ENCODE measurements at regions not wholly inside any gene's neighbourhood (a gene's known extent, or its start where the extent isn't known, plus 50 kb on each side); places are given as distances from the start of the nearest gene placed in this dataset.

DNA sequence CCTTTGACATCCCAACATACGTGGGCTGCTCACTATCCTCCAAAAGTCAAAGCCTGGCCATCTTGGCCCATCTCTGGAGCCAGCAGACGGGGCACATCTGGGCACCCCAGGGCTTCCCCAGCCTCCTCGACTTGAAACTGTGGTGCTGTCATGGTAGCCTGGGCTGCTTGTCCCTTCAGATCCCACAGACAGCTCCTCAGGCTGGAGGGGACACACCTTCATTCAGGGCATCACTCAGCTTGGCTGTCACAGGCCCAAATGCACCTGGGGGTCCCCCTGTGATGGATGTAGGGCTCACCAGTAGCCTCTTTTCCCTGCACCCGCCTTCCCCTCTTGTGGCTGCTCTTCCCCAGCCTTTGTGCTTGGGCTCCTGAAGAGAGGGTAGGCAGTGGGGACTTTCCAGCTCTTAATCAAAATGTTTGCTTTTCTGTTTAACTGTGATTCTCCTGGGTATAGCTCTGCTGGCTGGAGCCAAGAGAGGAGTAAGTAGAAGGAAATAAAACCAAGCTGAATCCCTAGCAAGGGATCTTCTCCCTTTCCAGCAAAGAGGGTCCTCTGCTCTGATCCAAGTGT lies 92.3 kb downstream of the GYPC start:
- no peak for DNase-seq (ENCODE audit: low read depth in 2 of 2)

DNA sequence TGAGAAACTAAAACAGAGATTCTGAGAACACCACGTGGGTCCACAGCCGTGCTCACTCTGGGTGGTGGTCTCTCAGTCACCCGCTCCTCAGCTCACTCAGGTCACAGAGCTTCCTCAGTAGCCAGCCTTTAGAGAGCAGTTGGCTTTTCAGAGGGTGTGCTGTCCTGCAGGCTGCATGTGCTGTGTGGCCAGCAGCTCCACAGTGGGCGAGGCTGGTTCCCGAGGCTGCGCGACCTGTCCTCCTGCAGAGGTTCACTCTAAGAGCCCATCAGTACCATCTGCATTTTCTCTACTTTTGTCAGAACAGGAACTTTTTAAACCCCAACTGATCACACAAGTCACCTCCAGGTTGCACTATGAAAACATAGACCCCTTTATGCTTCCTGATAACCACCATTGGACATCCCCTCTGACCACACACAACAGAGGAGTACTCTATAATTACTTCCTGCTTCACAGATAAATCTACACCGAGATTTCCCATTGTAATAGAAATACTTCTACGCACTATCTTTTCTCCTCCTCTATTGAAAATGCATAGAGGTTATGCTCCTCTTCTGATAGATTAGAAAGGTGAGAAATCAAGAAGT lies 93.1 kb downstream of the GYPC start:
- no peak for DNase-seq (ENCODE audit: low read depth in 2 of 2)

- DNase-seq (ENCODE audit: low read depth in 2 of 2), result no peak
Measured at GRCh38 chr2:126749537-126749936, 93.6 kb downstream of the GYPC start.

- no peak for DNase-seq (ENCODE audit: low read depth in 2 of 2)
Measured at GRCh38 chr2:126750506-126750905, 94.5 kb downstream of the GYPC start.

- DNase-seq (ENCODE audit: low read depth in 2 of 2), result no peak
Measured at GRCh38 chr2:126751477-126751876, 95.5 kb downstream of the GYPC start.

- DNase-seq (ENCODE audit: low read depth in 2 of 2), result no peak
Measured at GRCh38 chr2:126752876-126753275, 96.9 kb downstream of the GYPC start.

- no peak for DNase-seq (ENCODE audit: low read depth in 2 of 2)
Measured at GRCh38 chr2:126753501-126754212, 97.7 kb downstream of the GYPC start.

DNA sequence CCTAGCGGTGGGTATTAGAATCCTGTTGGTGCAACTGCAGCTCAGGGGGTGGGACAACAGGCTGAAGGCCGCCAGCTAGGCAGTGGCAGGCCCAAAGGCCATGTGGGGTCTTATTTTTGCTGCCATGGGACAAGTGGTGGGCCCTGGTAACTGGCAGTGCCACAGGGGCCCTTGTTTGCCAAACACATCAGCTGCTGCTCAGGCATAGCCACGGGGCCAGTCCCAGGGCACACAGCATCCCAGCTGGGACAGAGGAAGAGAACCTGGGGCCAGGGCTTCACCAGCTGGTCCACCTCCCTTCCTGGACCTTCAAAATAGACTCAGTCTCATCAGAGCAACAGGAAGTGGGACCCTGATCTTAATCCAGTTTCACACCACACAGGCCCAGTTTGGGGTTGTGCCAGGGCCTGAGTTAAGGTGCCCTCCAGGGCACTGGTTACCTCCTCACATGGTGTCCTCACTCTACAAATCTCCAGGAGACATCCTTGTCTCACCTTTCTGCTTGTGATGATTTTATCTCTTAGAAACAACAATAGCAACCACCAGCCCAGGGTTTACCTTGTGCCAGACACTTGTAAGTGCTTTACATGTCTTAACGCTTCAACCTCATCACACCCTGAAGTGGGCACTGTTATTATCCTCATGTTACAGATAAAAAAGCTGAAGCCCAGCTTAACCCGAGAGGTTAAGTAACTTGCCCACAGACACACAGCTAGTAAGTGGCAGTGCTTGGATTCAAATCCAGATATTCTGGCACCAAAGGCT lies 98.5 kb downstream of the GYPC start:
- no peak for DNase-seq (ENCODE audit: low read depth in 2 of 2)

GRCh38 chr2:126756125-126756524 lies 100.2 kb downstream of the GYPC start:
- DNase-seq (ENCODE audit: low read depth in 2 of 2), result no peak

DNA sequence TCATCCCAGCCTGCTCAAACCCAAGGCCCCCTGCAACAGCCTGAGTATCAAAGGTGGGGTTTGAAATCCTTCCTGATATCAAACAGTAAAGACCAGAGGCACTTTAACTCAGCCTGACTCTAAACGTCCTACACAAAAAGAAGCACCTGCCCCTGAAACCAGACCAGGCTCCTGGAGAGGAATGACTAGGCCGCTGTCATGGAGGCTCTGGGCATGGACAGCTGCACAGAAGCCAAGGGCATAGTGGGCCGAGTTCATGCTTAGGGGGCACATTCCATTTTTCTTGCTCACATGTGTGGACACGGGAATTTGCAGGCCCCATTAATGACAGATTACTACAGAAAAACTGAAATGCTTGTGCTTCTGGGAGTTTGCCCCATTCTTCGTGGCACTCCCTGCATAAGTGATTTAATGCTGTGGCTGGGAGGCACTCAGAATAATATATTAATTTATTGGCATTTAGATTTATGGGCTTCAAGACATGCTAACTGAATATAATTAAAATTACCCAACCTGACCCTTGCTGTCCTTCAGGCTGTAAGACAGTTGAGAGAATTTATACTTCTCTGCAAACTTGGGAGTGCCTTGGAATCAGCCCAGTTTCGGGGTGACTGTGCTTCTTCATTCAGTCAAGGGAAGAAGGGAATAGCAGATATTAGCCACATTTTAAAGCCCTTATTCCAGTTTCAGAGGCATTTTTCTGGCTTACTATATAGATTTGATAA lies 105.5 kb downstream of the GYPC start:
- DNase-seq (ENCODE audit: low read depth in 2 of 2), result no peak

- no peak for DNase-seq (ENCODE audit: low read depth in 2 of 2)
Measured at GRCh38 chr2:126761981-126762878, 106.3 kb downstream of the GYPC start.

- DNase-seq (ENCODE audit: low read depth in 2 of 2), result no peak
Measured at GRCh38 chr2:126764686-126765265, 108.8 kb downstream of the GYPC start.

- DNase-seq (ENCODE audit: low read depth in 2 of 2), result no peak
Measured at GRCh38 chr2:126765395-126765794, 109.4 kb downstream of the GYPC start.

DNA sequence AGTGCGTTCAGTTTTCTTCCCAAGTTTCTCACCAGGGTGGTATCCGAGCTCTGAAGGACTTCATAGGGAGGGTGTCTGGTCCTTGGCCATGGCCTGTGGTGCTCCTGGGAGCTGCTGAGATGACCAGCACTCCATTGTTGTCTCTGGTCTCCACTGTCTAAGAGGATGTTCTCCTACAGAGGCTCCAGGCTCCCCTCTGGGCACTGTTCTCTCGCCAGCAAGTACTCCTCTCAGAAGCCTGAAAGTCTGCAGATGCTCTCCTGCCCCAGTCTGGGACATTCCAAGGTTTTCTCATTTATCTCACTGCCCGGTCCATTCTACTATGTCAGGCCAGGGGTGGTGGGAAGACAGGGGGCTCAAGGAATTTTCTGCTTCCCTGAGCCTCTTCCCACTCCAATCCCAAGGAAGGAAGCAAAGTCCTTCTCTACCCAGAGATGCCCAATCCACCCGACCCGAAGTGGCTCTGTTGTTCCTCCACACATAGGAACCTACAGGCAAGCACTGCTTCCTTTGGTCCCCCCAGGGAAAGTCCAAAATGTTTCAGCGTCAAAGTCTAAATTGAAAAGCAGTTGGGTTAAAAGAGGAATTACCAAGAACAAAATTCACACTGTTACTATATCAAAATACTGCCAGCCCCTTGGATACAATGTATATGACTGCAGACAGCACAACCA lies 110.5 kb downstream of the GYPC start:
- no peak for DNase-seq (ENCODE audit: low read depth in 2 of 2)

GRCh38 chr2:126766969-126767296 lies 111.0 kb downstream of the GYPC start:
- DNase-seq (ENCODE audit: low read depth in 2 of 2), result no peak

DNA sequence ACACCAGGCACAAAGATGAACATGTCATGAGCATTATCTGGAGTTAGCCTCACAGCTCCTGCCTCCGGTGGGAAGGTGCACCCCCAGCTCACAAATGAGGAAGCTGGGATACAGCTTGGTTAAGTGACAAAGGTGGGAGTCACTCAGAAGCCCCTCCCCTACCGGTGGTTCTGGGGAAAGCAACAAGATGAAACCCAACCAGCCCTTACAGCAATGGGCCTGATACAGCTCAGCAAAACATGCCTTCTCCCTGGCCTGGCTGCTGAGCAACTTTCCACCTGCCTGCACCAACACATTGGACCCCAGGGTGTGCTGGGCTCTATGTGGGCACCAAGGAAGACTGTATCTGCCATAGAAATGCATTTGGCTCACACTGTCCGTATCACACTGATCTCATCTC lies 113.2 kb downstream of the GYPC start:
- DNase-seq (ENCODE audit: low read depth in 2 of 2), result no peak

DNA sequence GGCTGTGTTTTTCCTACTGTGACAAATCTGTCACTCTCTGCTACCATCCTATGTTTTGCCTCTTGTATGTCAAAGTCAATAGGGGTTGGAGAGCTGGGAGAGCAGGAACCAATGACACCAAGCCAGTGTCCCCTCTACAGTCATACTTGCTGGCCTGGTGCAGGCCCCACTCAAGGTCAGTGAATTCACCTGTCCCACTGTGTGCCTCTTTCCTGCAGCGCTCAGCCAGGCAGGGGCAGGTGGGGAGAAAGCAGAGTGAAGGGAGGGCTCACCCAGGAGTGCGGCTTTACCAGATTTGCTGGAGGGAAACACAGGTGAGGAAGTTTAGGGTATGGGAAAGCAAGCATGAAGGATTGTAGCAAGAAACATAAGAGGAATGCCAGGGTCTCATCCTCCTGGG lies 114.5 kb downstream of the GYPC start:
- DNase-seq (ENCODE audit: low read depth in 2 of 2), result no peak

- DNase-seq (ENCODE audit: low read depth in 2 of 2), result no peak
Measured at GRCh38 chr2:126771094-126771493, 115.1 kb downstream of the GYPC start.

- no peak for DNase-seq (ENCODE audit: low read depth in 2 of 2)
Measured at GRCh38 chr2:126771501-126772195, 115.7 kb downstream of the GYPC start.

DNA sequence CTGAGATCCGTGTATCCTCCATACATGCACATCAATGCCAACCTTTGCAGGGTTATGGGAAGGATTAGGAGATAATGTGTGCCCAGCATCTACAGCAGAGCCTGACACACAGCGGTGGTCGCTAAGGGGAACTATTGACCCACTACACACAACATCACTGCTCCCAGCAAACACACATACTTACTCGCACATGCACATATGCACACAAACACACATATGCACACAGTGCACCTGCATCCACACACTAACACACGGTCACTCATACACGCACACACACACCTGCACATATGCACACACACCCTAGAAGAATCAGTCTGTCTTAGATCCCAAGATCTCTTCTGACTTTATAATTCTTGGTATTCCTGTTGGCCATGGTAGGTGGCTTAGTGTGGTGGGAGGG lies 118.3 kb downstream of the GYPC start:
- DNase-seq (ENCODE audit: low read depth in 2 of 2), result no peak

Measured in fibroblast of skin of left quadriceps (primary cell).